Skeletal muscle tissue (tissue), 3 donors: ENCODE measurements at regions not wholly inside any gene's neighbourhood (a gene's known extent, or its start where the extent isn't known, plus 50 kb on each side); places are given as distances from the start of the nearest gene placed in this dataset.
"Not testable (repeated sequence)": the region's sequence is repeated elsewhere in the genome, so short reads cannot be mapped to it uniquely, and the experiment has no call there.

ENCODE experiments used
- H3K27ac ChIP-seq: one replicate; pipeline ENCODE4 v1.7.0; 2013; ENCODE audit warnings: mild to moderate bottlenecking, low read depth, low read length, inconsistent platforms
- H3K27me3 ChIP-seq, 3 donors: one replicate each; pipeline ENCODE4 v1.7.0; 2013; ENCODE audit warnings: low read length in 3 of 3; ENCODE audit not compliant: control insufficient read depth in 3 of 3, insufficient read depth in 3 of 3
- H3K36me3 ChIP-seq, 3 donors: one replicate each; pipeline ENCODE4 v1.7.0; 2013; ENCODE audit warnings: low read length in 3 of 3; ENCODE audit not compliant: control insufficient read depth in 3 of 3, insufficient read depth in 3 of 3
- H3K4me1 ChIP-seq, 3 donors: one replicate each; pipeline ENCODE4 v1.7.0; 2013; ENCODE audit warnings: low read length in 3 of 3, mild to moderate bottlenecking in 3 of 3; ENCODE audit not compliant: control insufficient read depth in 3 of 3, insufficient read depth in 3 of 3
- H3K4me3 ChIP-seq, 3 donors: one replicate each; pipeline ENCODE4 v1.7.0; 2013; ENCODE audit warnings: low read length in 3 of 3
- H3K9ac ChIP-seq, 3 donors: one replicate each; pipeline ENCODE4 v1.7.0; 2013; ENCODE audit warnings: low read length in 3 of 3, mild to moderate bottlenecking in 3 of 3, moderate library complexity in 2 of 3, low read depth in 1 of 3
- H3K9me3 ChIP-seq, 3 donors: one replicate each; pipeline ENCODE4 v1.7.0; 2013; ENCODE audit warnings: low read length in 3 of 3; ENCODE audit not compliant: control insufficient read depth in 3 of 3
- donor health status: Osteomylitis.

- H3K27me3 ChIP-seq, H3K9me3 ChIP-seq, H3K4me3 ChIP-seq, H3K4me1 ChIP-seq, H3K36me3 ChIP-seq, H3K9ac ChIP-seq, H3K27ac ChIP-seq: not testable (repeated sequence)
These were observed 1422.2 kb upstream of the PCDH10 start for GRCh38 chr4:131726940-131727339.

- H3K36me3 ChIP-seq, H3K27ac ChIP-seq, H3K9me3 ChIP-seq, H3K4me3 ChIP-seq, H3K9ac ChIP-seq, H3K4me1 ChIP-seq, H3K27me3 ChIP-seq: not testable (repeated sequence)
These were observed 1421.7 kb upstream of the PCDH10 start for GRCh38 chr4:131727418-131727817.

GRCh38 chr4:131729205-131729604, 1419.9 kb upstream of the PCDH10 start:
- not testable (repeated sequence) for H3K9ac ChIP-seq, H3K4me1 ChIP-seq, H3K4me3 ChIP-seq, H3K36me3 ChIP-seq, H3K27me3 ChIP-seq, H3K9me3 ChIP-seq, H3K27ac ChIP-seq

GRCh38 chr4:131729716-131730398, 1419.2 kb upstream of the PCDH10 start:
- H3K27ac ChIP-seq, H3K9ac ChIP-seq: not testable (repeated sequence)

GRCh38 chr4:131730574-131730973, 1418.5 kb upstream of the PCDH10 start:
- not testable (repeated sequence) for H3K9me3 ChIP-seq, H3K36me3 ChIP-seq, H3K27me3 ChIP-seq, H3K4me3 ChIP-seq, H3K4me1 ChIP-seq, H3K9ac ChIP-seq, H3K27ac ChIP-seq

More at GRCh38 chr4:131729716-131730398, 1419.2 kb upstream of the PCDH10 start:
- H3K36me3 ChIP-seq, H3K4me3 ChIP-seq, H3K4me1 ChIP-seq, H3K27me3 ChIP-seq, H3K9me3 ChIP-seq: not testable (repeated sequence)

GRCh38 chr4:131732034-131732630, 1417.0 kb upstream of the PCDH10 start:
- H3K27me3 ChIP-seq, H3K27ac ChIP-seq, H3K9me3 ChIP-seq, H3K4me1 ChIP-seq, H3K4me3 ChIP-seq, H3K36me3 ChIP-seq, H3K9ac ChIP-seq: not testable (repeated sequence)

GRCh38 chr4:131734321-131734720, 1414.8 kb upstream of the PCDH10 start:
- not testable (repeated sequence) for H3K36me3 ChIP-seq, H3K9me3 ChIP-seq, H3K27ac ChIP-seq, H3K9ac ChIP-seq, H3K27me3 ChIP-seq, H3K4me1 ChIP-seq, H3K4me3 ChIP-seq

- H3K4me1 ChIP-seq, H3K4me3 ChIP-seq, H3K9me3 ChIP-seq, H3K27ac ChIP-seq, H3K9ac ChIP-seq, H3K27me3 ChIP-seq, H3K36me3 ChIP-seq: not testable (repeated sequence)
These were observed 1414.2 kb upstream of the PCDH10 start for GRCh38 chr4:131734851-131735385.

- not testable (repeated sequence) for H3K27ac ChIP-seq, H3K9me3 ChIP-seq, H3K27me3 ChIP-seq, H3K4me1 ChIP-seq, H3K36me3 ChIP-seq, H3K4me3 ChIP-seq, H3K9ac ChIP-seq
These were observed 1410.1 kb upstream of the PCDH10 start for GRCh38 chr4:131738991-131739390.

- H3K36me3 ChIP-seq, H3K9me3 ChIP-seq, H3K9ac ChIP-seq, H3K4me3 ChIP-seq, H3K4me1 ChIP-seq, H3K27ac ChIP-seq, H3K27me3 ChIP-seq: not testable (repeated sequence)
These were observed 1407.3 kb upstream of the PCDH10 start for GRCh38 chr4:131741836-131742235.
